Neural cell (in vitro differentiated cells): ENCODE measurements at regions not wholly inside any gene's neighbourhood (a gene's known extent, or its start where the extent isn't known, plus 50 kb on each side); places are given as distances from the start of the nearest gene placed in this dataset.

Source experiments
- H2AFZ ChIP-seq: fragments of 200-600, 300-800 bp; sonication (generic), shearing (Covaris generic); 2 replicates; pipeline ENCODE4 v1.6.0; 2014; ENCODE audit warnings: low read depth, mild to moderate bottlenecking, antibody characterized with exemption, low read length, moderate library complexity
- H3F3A ChIP-seq: fragments of 200-600 bp; shearing (Covaris generic); 2 replicates; pipeline ENCODE4 v1.6.1; 2016; ENCODE audit warnings: mild to moderate bottlenecking, moderate library complexity, mixed read lengths, antibody characterized with exemption, low read length; ENCODE audit not compliant: insufficient read depth, poor library complexity, severe bottlenecking
- H3K27ac ChIP-seq: fragments of 200-600, 300-800 bp; sonication (generic), shearing (Covaris generic); 2 replicates; pipeline ENCODE4 v1.5.1; 2014; ENCODE audit warnings: mild to moderate bottlenecking, low read length, moderate library complexity
- H3K27me3 ChIP-seq: fragments of 300-800, 200-600 bp; sonication (generic), shearing (Covaris generic); 2 replicates; pipeline ENCODE4 v1.6.0; 2014; ENCODE audit warnings: mild to moderate bottlenecking, low read depth, low read length, moderate library complexity; ENCODE audit not compliant: insufficient read depth
- H3K36me3 ChIP-seq: fragments of 300-800, 200-600 bp; sonication (generic), shearing (Covaris generic); 2 replicates; pipeline ENCODE4 v1.5.1; 2014; ENCODE audit warnings: mild to moderate bottlenecking, antibody characterized with exemption, low read length, moderate library complexity; ENCODE audit not compliant: insufficient read depth
- H3K4me2 ChIP-seq: fragments of 300-800, 200-600 bp; sonication (generic), shearing (Covaris generic); 2 replicates; pipeline ENCODE4 v1.6.0; 2014; ENCODE audit warnings: mild to moderate bottlenecking, low read length
- H3K4me3 ChIP-seq: fragments of 300-800, 200-600 bp; sonication (generic), shearing (Covaris generic); 2 replicates; pipeline ENCODE4 v1.5.1; 2014; ENCODE audit warnings: mild to moderate bottlenecking, low read length, moderate library complexity
- H3K79me2 ChIP-seq: fragments of 200-600 bp; shearing (Covaris generic); replicated peaks from 2 replicates; pipeline ENCODE4 v1.6.0; 2014; ENCODE audit warnings: mild to moderate bottlenecking, low read length, moderate library complexity; ENCODE audit not compliant: insufficient read depth
- H3K9ac ChIP-seq: fragments of 300-800, 200-600 bp; sonication (generic), shearing (Covaris generic); 2 replicates; pipeline ENCODE4 v1.6.1; 2016; ENCODE audit warnings: mild to moderate bottlenecking, low read length, mixed read lengths
- H3K9me2 ChIP-seq: fragments of 200-600 bp; shearing (Covaris generic); 2 replicates; pipeline ENCODE4 v1.6.1; 2016; ENCODE audit warnings: mild to moderate bottlenecking, low read length, mixed read lengths; ENCODE audit not compliant: insufficient read depth
- H3K9me3 ChIP-seq: fragments of 200-600, 300-800 bp; sonication (generic), shearing (Covaris generic); 2 replicates; pipeline ENCODE4 v1.6.1; 2016; ENCODE audit warnings: mild to moderate bottlenecking, mixed run types, low read length, moderate library complexity, mixed read lengths
- H4K20me1 ChIP-seq: fragments of 200-600 bp; shearing (Covaris generic); 2 replicates; pipeline ENCODE4 v1.6.1; 2016; ENCODE audit warnings: mild to moderate bottlenecking, mixed run types; ENCODE audit not compliant: insufficient read depth
- EP300 ChIP-seq: fragments of 450-650 bp; conservative IDR thresholded peaks from 2 replicates; pipeline ENCODE4 v1.6.1; 2014; ENCODE audit warnings: antibody characterized with exemption, mild to moderate bottlenecking, moderate library complexity; ENCODE audit not compliant: poor library complexity, severe bottlenecking
- EZH2 ChIP-seq: fragments of 200-600, 300-800 bp; shearing (Covaris generic), sonication (generic); IDR thresholded peaks from 2 replicates; pipeline ENCODE4 v1.6.1; 2014; ENCODE audit warnings: antibody characterized with exemption, low read length, borderline replicate concordance, mild to moderate bottlenecking; ENCODE audit not compliant: insufficient read depth, poor library complexity, severe bottlenecking
- MXI1 ChIP-seq: fragments of 450-650 bp; conservative IDR thresholded peaks from 2 replicates; pipeline ENCODE4 v1.6.1; 2014; ENCODE audit warnings: antibody characterized with exemption, mild to moderate bottlenecking; ENCODE audit not compliant: poor library complexity, severe bottlenecking
- POLR2AphosphoS5 ChIP-seq: IDR thresholded peaks from 2 replicates; pipeline ENCODE4 v1.6.1; 2012
- RAD21 ChIP-seq: fragments of 450-650 bp; conservative IDR thresholded peaks from 2 replicates; pipeline ENCODE4 v1.6.1; 2014; ENCODE audit warnings: antibody characterized with exemption, mild to moderate bottlenecking, moderate library complexity
- SMC3 ChIP-seq: fragments of 450-650 bp; conservative IDR thresholded peaks from 2 replicates; pipeline ENCODE4 v1.6.1; 2014; ENCODE audit warnings: antibody characterized with exemption, mild to moderate bottlenecking, moderate library complexity; ENCODE audit not compliant: poor library complexity
- TAF1 ChIP-seq: IDR thresholded peaks from 2 replicates; pipeline ENCODE4 v1.6.1; 2012; ENCODE audit warnings: low read depth
- TF ChIP-seq, protein P1 (sequence below): IDR thresholded peaks from 2 replicates; pipeline ENCODE4 v1.6.1; 2012; ENCODE audit warnings: borderline replicate concordance
- TF ChIP-seq, protein P2 (sequence below): fragments of 450-650 bp; IDR thresholded peaks from 2 replicates; pipeline ENCODE4 v1.5.1; 2014; ENCODE audit warnings: antibody characterized with exemption, mild to moderate bottlenecking, moderate library complexity; ENCODE audit not compliant: poor library complexity, severe bottlenecking

DNA sequence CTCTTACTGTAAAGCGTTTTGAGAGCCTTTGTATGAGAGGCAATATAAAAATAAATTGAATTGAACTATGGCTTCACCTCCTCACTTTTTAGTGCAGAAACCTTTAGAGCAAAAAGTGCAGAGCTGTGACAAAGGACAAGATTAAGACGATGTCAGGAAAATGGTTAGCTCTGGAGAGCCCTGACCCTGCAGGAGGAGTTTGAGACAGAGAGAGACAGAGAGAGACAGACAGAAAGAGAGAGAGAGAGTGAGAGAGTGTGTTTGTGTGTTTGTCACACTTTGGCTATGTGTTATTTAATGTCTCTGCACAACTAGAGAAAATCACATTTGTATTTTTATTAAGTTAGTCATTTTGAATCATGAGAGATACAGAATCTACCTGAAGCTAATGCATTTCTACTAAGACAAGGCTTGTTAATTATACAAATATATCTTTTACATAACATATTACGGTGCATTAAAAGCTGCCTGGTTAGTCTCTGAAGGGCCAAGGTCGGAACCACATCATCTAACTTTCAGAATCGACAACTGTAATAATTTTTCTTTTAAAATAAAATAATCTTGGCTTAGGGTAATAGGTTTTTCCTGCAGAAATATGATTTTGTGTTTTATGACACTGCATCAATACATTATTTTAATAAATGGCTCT lies 423.5 kb upstream of the ZEB2 start:
- Histone ChIP-seq H3F3A (no peaks in the 10 kb centered on the region), H3K9ac (no peak overlapping the region), H3K9me2 (no peaks in the 10 kb centered on the region), H3K4me2 (no peak overlapping the region), H3K36me3 (no peaks in the 10 kb centered on the region), H3K79me2 (no peaks in the 10 kb centered on the region), H3K27me3 (no peaks in the 10 kb centered on the region), H3K9me3 (no peaks in the 10 kb centered on the region), H3K27ac (no peak overlapping the region), H4K20me1 (no peaks in the 10 kb centered on the region), H3K4me3 (no peak overlapping the region), H2AFZ (no peak overlapping the region)
- TF ChIP-seq MXI1 (no peak), RAD21 (no peak), EZH2 (no peak), POLR2AphosphoS5 (no peak), SMC3 (no peak), EP300 (no peak), TAF1 (no peak)
- TF ChIP-seq, protein P1, sequence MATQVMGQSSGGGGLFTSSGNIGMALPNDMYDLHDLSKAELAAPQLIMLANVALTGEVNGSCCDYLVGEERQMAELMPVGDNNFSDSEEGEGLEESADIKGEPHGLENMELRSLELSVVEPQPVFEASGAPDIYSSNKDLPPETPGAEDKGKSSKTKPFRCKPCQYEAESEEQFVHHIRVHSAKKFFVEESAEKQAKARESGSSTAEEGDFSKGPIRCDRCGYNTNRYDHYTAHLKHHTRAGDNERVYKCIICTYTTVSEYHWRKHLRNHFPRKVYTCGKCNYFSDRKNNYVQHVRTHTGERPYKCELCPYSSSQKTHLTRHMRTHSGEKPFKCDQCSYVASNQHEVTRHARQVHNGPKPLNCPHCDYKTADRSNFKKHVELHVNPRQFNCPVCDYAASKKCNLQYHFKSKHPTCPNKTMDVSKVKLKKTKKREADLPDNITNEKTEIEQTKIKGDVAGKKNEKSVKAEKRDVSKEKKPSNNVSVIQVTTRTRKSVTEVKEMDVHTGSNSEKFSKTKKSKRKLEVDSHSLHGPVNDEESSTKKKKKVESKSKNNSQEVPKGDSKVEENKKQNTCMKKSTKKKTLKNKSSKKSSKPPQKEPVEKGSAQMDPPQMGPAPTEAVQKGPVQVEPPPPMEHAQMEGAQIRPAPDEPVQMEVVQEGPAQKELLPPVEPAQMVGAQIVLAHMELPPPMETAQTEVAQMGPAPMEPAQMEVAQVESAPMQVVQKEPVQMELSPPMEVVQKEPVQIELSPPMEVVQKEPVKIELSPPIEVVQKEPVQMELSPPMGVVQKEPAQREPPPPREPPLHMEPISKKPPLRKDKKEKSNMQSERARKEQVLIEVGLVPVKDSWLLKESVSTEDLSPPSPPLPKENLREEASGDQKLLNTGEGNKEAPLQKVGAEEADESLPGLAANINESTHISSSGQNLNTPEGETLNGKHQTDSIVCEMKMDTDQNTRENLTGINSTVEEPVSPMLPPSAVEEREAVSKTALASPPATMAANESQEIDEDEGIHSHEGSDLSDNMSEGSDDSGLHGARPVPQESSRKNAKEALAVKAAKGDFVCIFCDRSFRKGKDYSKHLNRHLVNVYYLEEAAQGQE: no peak
- TF ChIP-seq, protein P2, sequence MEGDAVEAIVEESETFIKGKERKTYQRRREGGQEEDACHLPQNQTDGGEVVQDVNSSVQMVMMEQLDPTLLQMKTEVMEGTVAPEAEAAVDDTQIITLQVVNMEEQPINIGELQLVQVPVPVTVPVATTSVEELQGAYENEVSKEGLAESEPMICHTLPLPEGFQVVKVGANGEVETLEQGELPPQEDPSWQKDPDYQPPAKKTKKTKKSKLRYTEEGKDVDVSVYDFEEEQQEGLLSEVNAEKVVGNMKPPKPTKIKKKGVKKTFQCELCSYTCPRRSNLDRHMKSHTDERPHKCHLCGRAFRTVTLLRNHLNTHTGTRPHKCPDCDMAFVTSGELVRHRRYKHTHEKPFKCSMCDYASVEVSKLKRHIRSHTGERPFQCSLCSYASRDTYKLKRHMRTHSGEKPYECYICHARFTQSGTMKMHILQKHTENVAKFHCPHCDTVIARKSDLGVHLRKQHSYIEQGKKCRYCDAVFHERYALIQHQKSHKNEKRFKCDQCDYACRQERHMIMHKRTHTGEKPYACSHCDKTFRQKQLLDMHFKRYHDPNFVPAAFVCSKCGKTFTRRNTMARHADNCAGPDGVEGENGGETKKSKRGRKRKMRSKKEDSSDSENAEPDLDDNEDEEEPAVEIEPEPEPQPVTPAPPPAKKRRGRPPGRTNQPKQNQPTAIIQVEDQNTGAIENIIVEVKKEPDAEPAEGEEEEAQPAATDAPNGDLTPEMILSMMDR: no peak

DNA sequence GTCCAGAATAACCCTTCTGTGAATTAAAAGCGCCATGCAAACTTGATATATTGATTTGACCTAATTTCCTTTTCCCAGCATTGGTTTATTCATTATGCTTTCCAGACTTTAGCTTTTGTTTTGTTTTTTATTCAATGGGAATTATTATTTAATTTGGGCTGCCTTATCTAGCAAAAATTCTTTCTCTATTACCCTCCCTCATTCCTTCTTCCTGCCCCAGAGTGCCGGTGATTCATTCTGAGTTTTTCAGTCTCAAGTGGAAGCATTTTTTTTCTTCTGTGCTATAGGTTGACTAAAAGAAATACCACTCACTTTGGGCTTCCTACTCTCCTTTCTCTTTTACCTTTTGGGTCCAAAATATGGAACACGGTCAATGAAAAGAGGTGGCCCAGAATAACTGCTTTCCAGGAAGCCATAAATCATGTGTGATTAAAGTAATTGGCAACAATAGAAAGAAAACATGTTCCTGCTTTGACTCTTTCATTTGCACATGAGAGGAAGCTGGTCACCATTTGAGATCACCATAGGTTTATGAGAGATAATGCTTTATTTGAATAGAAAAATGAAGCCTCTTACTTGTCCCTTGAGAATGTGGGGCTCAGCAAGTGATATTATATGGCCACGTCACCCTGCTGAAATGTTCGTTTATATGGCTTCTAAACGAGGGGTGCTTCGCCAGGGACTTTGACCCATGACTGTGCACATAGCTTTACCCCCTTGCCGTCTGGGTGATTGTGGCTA lies 422.8 kb upstream of the ZEB2 start:
- no peak for TF ChIP-seq RAD21
- TF ChIP-seq EZH2: no peak
- no peak for TF ChIP-seq SMC3
- TF ChIP-seq, protein P1: no peak
- TF ChIP-seq POLR2AphosphoS5: no peak
- TF ChIP-seq TAF1: no peak
- TF ChIP-seq EP300: no peak
- TF ChIP-seq, protein P2: no peak
- no peak for TF ChIP-seq MXI1
- Histone ChIP-seq H3K36me3 (no peaks in the 10 kb centered on the region), H4K20me1 (no peaks in the 10 kb centered on the region), H2AFZ (no peak overlapping the region), H3K9ac (no peak overlapping the region), H3K79me2 (no peaks in the 10 kb centered on the region), H3K4me2 (no peak overlapping the region), H3K27ac (no peak overlapping the region), H3F3A (no peaks in the 10 kb centered on the region), H3K9me3 (no peaks in the 10 kb centered on the region), H3K9me2 (no peaks in the 10 kb centered on the region), H3K27me3 (no peaks in the 10 kb centered on the region), H3K4me3 (no peak overlapping the region)
